LNCaP clone FGC (cell line): ENCODE measurements at regions not wholly inside any gene's neighbourhood (a gene's known extent, or its start where the extent isn't known, plus 50 kb on each side); places are given as distances from the start of the nearest gene placed in this dataset.

Experiments used
- DNase-seq: peaks from one replicate; pipeline ENCODE4 v3.0.0-alpha.2; 2011; ENCODE audit warnings: low read depth
- H3K4me3 ChIP-seq: 2 replicates; pipeline ENCODE4 v1.5.1; 2011; ENCODE audit warnings: mild to moderate bottlenecking, low read depth, low read length, control low read depth
- TF ChIP-seq, protein P1 (sequence below): IDR thresholded peaks from 2 replicates; pipeline ENCODE4 v1.5.1; 2012; ENCODE audit warnings: mild to moderate bottlenecking; ENCODE audit not compliant: control insufficient read depth, insufficient read depth; ENCODE audit errors: extremely low read depth

DNA sequence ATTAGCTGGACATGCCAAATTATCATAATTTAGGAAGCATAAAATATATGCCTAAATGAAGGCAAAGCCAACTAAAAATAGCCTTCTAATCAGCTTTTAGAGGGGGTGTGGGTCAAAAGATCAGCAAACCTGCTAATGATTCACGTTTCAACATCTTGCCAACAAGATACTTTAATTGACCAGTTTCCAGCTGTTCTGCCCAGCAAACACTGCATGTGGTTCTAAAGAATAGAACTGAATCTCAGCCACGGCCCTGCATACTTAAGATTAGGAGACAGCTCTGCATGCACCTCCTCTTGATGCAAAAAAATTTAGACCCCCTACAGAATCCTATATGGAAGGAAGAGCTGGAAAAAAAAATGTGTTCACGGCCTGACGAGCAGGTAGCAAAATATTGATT lies 500.5 kb downstream of the TBL1XR1 start:
- no peak for DNase-seq
- H3K4me3 ChIP-seq, result no peak overlapping the region
- TF ChIP-seq, protein P1, sequence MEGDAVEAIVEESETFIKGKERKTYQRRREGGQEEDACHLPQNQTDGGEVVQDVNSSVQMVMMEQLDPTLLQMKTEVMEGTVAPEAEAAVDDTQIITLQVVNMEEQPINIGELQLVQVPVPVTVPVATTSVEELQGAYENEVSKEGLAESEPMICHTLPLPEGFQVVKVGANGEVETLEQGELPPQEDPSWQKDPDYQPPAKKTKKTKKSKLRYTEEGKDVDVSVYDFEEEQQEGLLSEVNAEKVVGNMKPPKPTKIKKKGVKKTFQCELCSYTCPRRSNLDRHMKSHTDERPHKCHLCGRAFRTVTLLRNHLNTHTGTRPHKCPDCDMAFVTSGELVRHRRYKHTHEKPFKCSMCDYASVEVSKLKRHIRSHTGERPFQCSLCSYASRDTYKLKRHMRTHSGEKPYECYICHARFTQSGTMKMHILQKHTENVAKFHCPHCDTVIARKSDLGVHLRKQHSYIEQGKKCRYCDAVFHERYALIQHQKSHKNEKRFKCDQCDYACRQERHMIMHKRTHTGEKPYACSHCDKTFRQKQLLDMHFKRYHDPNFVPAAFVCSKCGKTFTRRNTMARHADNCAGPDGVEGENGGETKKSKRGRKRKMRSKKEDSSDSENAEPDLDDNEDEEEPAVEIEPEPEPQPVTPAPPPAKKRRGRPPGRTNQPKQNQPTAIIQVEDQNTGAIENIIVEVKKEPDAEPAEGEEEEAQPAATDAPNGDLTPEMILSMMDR, result no peak

DNA sequence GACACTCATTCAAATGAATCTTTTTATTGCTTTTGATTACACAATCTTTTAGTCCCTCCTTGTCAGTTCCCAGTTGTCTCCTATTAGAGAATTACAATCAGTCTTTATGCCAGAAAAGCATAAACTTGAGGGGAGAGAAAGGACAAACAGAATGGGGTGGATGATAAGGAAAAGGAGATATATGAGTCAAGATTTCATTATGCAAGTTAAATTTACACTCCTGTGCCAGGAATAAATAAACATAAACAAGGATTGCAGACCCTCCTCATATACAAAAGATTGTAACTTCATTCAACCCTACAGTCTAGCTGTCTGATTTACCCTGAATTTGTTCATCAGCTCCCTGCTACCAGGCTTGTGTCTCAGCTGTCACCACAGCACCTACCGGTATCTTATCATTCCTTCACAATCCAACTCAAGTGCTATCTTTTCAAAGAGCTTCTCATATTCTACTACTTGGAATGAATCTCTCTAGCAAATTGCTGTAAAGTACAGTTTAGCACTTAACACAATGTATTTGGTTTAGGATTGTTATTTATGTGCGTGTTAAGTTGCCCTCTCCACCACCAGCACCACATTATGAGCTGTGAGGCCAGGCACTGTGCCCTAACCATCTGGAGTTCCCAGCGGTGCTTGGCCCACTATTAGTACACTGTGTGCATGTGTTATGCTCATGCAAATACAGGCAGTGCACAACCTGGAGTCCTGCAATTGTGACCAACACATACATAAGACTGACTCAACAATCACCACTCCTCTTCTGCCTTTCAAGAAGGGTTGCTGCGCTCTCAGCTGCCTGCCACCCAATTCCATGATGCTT lies 504.1 kb downstream of the TBL1XR1 start:
- H3K4me3 ChIP-seq, result no peak overlapping the region
- TF ChIP-seq, protein P1, result no peak
- DNase-seq, result no peak

DNA sequence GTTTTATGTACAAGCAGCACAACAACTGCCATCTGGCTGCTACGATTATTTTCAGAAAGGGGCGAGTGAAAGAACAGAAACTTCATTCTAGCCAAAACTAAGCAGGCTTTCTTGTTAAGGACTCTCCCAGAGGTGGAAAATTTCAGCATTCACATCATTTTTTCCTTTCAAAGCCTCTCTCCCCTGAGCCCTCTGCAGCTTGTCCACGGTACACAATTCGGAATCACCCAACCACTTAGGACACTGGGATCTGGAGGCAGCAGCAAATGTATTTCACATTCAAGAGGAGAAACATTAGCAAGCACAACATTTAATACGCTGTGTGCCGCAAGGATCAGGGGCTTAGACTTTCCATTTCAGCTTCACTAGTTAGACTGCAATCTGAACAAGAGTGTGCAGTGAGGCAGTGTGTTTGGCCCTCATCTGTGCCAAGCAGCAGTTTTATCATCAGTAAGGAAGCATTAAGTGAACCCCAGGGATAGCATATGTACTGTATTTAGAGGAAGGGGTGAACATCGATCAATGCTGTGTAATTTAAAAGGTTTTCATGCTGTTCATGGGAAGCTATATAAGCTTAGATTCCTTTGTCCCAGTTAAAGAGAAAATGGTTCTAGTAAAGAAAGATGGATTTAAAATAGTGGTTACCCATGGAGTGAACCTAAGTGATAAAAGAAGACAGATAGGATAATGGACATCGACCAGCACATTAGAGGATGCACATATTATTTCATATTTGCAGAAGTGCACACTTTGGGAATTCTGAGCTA lies 504.9 kb downstream of the TBL1XR1 start:
- TF ChIP-seq, protein P1, result no peak
- no peak overlapping the region for H3K4me3 ChIP-seq
- DNase-seq, result no peak

DNA sequence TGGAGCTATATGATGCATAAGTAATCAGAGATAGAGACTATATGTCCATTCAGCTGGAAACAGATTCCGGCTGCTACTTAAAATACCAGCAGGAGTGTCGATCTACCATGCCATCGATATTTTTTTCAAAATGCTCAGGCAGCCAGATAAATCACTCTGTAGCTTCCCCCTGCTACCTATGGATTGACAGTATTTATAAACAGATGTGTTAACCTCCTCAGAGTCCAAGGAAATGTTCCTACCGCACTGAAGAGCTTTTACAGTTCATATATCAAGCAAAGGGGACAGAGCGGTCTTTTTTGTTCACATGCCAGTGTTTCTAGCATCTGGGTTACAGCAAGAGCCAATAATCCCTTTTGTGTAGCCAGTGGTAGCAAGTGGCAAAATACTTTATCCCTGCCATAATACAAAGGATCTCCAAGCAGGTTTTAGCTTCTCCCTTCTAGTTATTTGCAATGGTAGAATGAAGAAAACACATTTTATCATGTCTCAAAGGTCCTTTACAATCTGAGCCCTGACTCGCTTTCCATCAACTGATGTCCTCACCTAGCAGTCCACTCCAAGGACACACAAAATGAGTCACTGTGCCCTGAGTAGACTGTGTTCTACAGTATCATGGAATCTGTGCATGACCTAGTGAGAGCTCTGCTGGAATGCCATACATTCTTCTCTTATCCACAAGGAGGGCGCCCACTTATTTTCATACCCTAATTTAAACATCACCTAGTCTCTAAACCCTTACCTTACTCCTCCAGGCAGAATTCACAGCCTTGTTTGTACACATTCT lies 507.0 kb downstream of the TBL1XR1 start:
- TF ChIP-seq, protein P1, result no peak
- DNase-seq, result no peak
- H3K4me3 ChIP-seq, result no peak overlapping the region

DNA sequence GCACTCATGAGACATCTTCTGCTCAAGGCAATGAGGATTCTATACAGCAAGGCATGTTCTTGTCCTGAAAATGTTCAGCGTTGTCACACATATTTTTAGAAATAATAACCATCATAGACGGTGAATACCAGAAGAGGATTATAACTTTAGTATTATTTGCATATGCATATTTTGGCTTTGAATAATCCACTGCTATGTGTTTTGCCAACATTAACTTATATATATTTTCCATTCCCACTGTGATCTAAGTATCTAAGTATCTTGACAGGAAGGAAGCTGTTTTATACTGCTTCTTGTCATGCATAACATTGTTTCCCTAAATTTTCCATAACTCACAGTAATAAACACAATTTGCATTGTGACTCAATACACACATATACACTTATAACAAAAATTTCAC lies 509.5 kb downstream of the TBL1XR1 start:
- no peak overlapping the region for H3K4me3 ChIP-seq
- no peak for DNase-seq
- TF ChIP-seq, protein P1, result no peak

DNA sequence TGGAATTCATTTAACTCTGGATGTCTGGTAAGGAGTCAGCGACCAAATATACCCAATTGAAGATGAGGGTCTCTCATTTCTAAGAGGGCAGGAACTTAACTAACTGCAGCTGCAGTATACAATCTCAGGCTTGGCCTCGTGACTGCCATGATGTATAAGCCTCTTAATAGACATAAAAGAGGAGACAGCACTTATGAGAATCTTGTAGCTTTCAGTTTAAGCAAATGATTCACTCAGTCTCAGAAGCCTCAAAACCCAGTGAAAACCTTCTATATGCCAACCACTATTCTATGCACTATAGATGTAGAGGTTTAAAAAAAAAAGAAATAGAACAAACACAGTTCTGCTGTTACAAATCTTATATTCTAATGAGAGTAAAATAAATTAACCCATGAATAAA lies 513.9 kb downstream of the TBL1XR1 start:
- DNase-seq, result no peak
- no peak overlapping the region for H3K4me3 ChIP-seq
- TF ChIP-seq, protein P1, result no peak
